ENCODE measurements at regions not wholly inside any gene's neighbourhood (a gene's known extent, or its start where the extent isn't known, plus 50 kb on each side); places are given as distances from the start of the nearest gene placed in this dataset.

GRCh38 chr3:116815831-116816588, 106.4 kb downstream of the TUSC7 start:
- Histone ChIP-seq H3K79me2 (ENCODE audit: control insufficient read depth, insufficient read depth, low read length) (no peaks in the 10 kb centered on the region), H4K5ac (ENCODE audit: low read length) (no peak overlapping the region), H3K23ac (ENCODE audit: low read length) (no peak overlapping the region), H3K4me2 (ENCODE audit: low read length) (no peak overlapping the region), H2AK5ac (ENCODE audit: low read length) (no peak overlapping the region), H3K27me3 (ENCODE audit: insufficient read depth, low read length, poor library complexity) (no peaks in the 10 kb centered on the region), H3K4ac (ENCODE audit: low read depth, low read length) (no peak overlapping the region), H2BK5ac (ENCODE audit: low read length) (no peak overlapping the region), H3K56ac (ENCODE audit: low read length) (no peak overlapping the region), H3K9ac (ENCODE audit: low read length) (no peak overlapping the region), H2BK15ac (replicated peaks; ENCODE audit: low read depth) (no peak overlapping the region), H2BK120ac (ENCODE audit: low read depth, low read length) (no peak overlapping the region), H4K8ac (ENCODE audit: low read depth, low read length) (no peak overlapping the region), H3K18ac (ENCODE audit: low read length) (no peak overlapping the region), H3K4me1 (ENCODE audit: control insufficient read depth, low read depth, low read length) (no peaks in the 10 kb centered on the region), H3K36me3 (ENCODE audit: control insufficient read depth, insufficient read depth, low read length) (no peaks in the 10 kb centered on the region), H3K4me3 (ENCODE audit: low read length) (no peak overlapping the region), H3K27ac (ENCODE audit: low read depth, low read length) (no peak overlapping the region), H3K79me1 (ENCODE audit: low read length) (no peaks in the 10 kb centered on the region)
- WGBS (ENCODE audit: extremely low coverage, insufficient coverage, low lambda C conversion rate) = no CpG with 5 or more reads among the region's 5 CpGs
- DNase-seq = no peak

- H3K27me3 ChIP-seq (ENCODE audit: insufficient read depth, low read length, poor library complexity) = no peaks in the 10 kb centered on the region
- H3K9ac ChIP-seq (ENCODE audit: low read length) = no peak overlapping the region
- H3K4ac ChIP-seq (ENCODE audit: low read depth, low read length) = no peak overlapping the region
- no peak overlapping the region for H2BK120ac ChIP-seq (ENCODE audit: low read depth, low read length)
- H2BK15ac ChIP-seq (replicated peaks; ENCODE audit: low read depth) = no peak overlapping the region
- WGBS (ENCODE audit: extremely low coverage, insufficient coverage, low lambda C conversion rate) = no CpG with 5 or more reads among the region's 1 CpG
- no peaks in the 10 kb centered on the region for H3K79me2 ChIP-seq (ENCODE audit: control insufficient read depth, insufficient read depth, low read length)
- no peaks in the 10 kb centered on the region for H3K4me1 ChIP-seq (ENCODE audit: control insufficient read depth, low read depth, low read length)
- H3K18ac ChIP-seq (ENCODE audit: low read length) = no peak overlapping the region
- no peaks in the 10 kb centered on the region for H3K36me3 ChIP-seq (ENCODE audit: control insufficient read depth, insufficient read depth, low read length)
- H4K5ac ChIP-seq (ENCODE audit: low read length) = no peak overlapping the region
- no peaks in the 10 kb centered on the region for H3K79me1 ChIP-seq (ENCODE audit: low read length)
- no peak overlapping the region for H3K4me2 ChIP-seq (ENCODE audit: low read length)
- no peak overlapping the region for H2BK5ac ChIP-seq (ENCODE audit: low read length)
- no peak overlapping the region for H4K8ac ChIP-seq (ENCODE audit: low read depth, low read length)
- H3K23ac ChIP-seq (ENCODE audit: low read length) = no peak overlapping the region
- no peak overlapping the region for H2AK5ac ChIP-seq (ENCODE audit: low read length)
- DNase-seq = no peak
- no peak overlapping the region for H3K56ac ChIP-seq (ENCODE audit: low read length)
- H3K4me3 ChIP-seq (ENCODE audit: low read length) = no peak overlapping the region
- H3K27ac ChIP-seq (ENCODE audit: low read depth, low read length) = no peak overlapping the region
Observed at GRCh38 chr3:116821371-116821770, 111.8 kb downstream of the TUSC7 start.

- WGBS (ENCODE audit: extremely low coverage, insufficient coverage, low lambda C conversion rate) = no CpG with 5 or more reads among the region's 1 CpG
- Histone ChIP-seq H3K56ac (ENCODE audit: low read length) (no peak overlapping the region), H3K4me1 (ENCODE audit: control insufficient read depth, low read depth, low read length) (no peaks in the 10 kb centered on the region), H3K4ac (ENCODE audit: low read depth, low read length) (no peak overlapping the region), H3K79me2 (ENCODE audit: control insufficient read depth, insufficient read depth, low read length) (no peaks in the 10 kb centered on the region), H3K18ac (ENCODE audit: low read length) (no peak overlapping the region), H4K5ac (ENCODE audit: low read length) (no peak overlapping the region), H3K27me3 (ENCODE audit: insufficient read depth, low read length, poor library complexity) (no peaks in the 10 kb centered on the region), H2AK5ac (ENCODE audit: low read length) (no peak overlapping the region), H3K36me3 (ENCODE audit: control insufficient read depth, insufficient read depth, low read length) (no peaks in the 10 kb centered on the region), H2BK120ac (ENCODE audit: low read depth, low read length) (no peak overlapping the region), H4K8ac (ENCODE audit: low read depth, low read length) (no peak overlapping the region), H3K79me1 (ENCODE audit: low read length) (no peaks in the 10 kb centered on the region), H3K9ac (ENCODE audit: low read length) (no peak overlapping the region), H3K4me3 (ENCODE audit: low read length) (no peak overlapping the region), H3K23ac (ENCODE audit: low read length) (no peak overlapping the region), H3K27ac (ENCODE audit: low read depth, low read length) (no peak overlapping the region), H2BK15ac (replicated peaks; ENCODE audit: low read depth) (no peak overlapping the region), H3K4me2 (ENCODE audit: low read length) (no peak overlapping the region), H2BK5ac (ENCODE audit: low read length) (no peak overlapping the region)
- DNase-seq = no peak
Observed at GRCh38 chr3:116824208-116824607, 114.6 kb downstream of the TUSC7 start.

GRCh38 chr3:116833202-116833601, 123.6 kb downstream of the TUSC7 start:
- Histone ChIP-seq H2BK120ac (ENCODE audit: low read depth, low read length) (no peak overlapping the region), H3K4ac (ENCODE audit: low read depth, low read length) (no peak overlapping the region), H3K4me1 (ENCODE audit: control insufficient read depth, low read depth, low read length) (peaks cover 1% of the 10 kb centered on the region), H3K36me3 (ENCODE audit: control insufficient read depth, insufficient read depth, low read length) (no peaks in the 10 kb centered on the region), H3K4me3 (ENCODE audit: low read length) (no peak overlapping the region), H2BK5ac (ENCODE audit: low read length) (no peak overlapping the region), H3K4me2 (ENCODE audit: low read length) (no peak overlapping the region), H3K79me2 (ENCODE audit: control insufficient read depth, insufficient read depth, low read length) (no peaks in the 10 kb centered on the region), H3K79me1 (ENCODE audit: low read length) (no peaks in the 10 kb centered on the region), H3K9ac (ENCODE audit: low read length) (no peak overlapping the region), H3K23ac (ENCODE audit: low read length) (no peak overlapping the region), H2BK15ac (replicated peaks; ENCODE audit: low read depth) (no peak overlapping the region), H3K18ac (ENCODE audit: low read length) (no peak overlapping the region), H2AK5ac (ENCODE audit: low read length) (no peak overlapping the region), H4K5ac (ENCODE audit: low read length) (no peak overlapping the region), H3K27ac (ENCODE audit: low read depth, low read length) (no peak overlapping the region), H4K8ac (ENCODE audit: low read depth, low read length) (no peak overlapping the region), H3K56ac (ENCODE audit: low read length) (no peak overlapping the region), H3K27me3 (ENCODE audit: insufficient read depth, low read length, poor library complexity) (no peaks in the 10 kb centered on the region)
- DNase-seq = no peak

GRCh38 chr3:116834816-116835215, 125.2 kb downstream of the TUSC7 start:
- Histone ChIP-seq H3K4me3 (ENCODE audit: low read length) (no peak overlapping the region), H3K27me3 (ENCODE audit: insufficient read depth, low read length, poor library complexity) (no peaks in the 10 kb centered on the region), H3K79me1 (ENCODE audit: low read length) (no peaks in the 10 kb centered on the region), H3K9ac (ENCODE audit: low read length) (no peak overlapping the region), H3K56ac (ENCODE audit: low read length) (no peak overlapping the region), H3K18ac (ENCODE audit: low read length) (no peak overlapping the region), H4K8ac (ENCODE audit: low read depth, low read length) (no peak overlapping the region), H2BK15ac (replicated peaks; ENCODE audit: low read depth) (no peak overlapping the region), H3K79me2 (ENCODE audit: control insufficient read depth, insufficient read depth, low read length) (no peaks in the 10 kb centered on the region), H3K27ac (ENCODE audit: low read depth, low read length) (no peak overlapping the region), H3K36me3 (ENCODE audit: control insufficient read depth, insufficient read depth, low read length) (no peaks in the 10 kb centered on the region), H2AK5ac (ENCODE audit: low read length) (no peak overlapping the region), H4K5ac (ENCODE audit: low read length) (no peak overlapping the region), H3K23ac (ENCODE audit: low read length) (no peak overlapping the region), H2BK120ac (ENCODE audit: low read depth, low read length) (no peak overlapping the region), H3K4me2 (ENCODE audit: low read length) (no peak overlapping the region), H3K4me1 (ENCODE audit: control insufficient read depth, low read depth, low read length) (peaks cover 1% of the 10 kb centered on the region), H3K4ac (ENCODE audit: low read depth, low read length) (no peak overlapping the region), H2BK5ac (ENCODE audit: low read length) (no peak overlapping the region)
- no peak for DNase-seq
- no CpG with 5 or more reads among the region's 1 CpG for WGBS (ENCODE audit: extremely low coverage, insufficient coverage, low lambda C conversion rate)

- H3K9ac ChIP-seq (ENCODE audit: low read length) = no peak overlapping the region
- H3K4me3 ChIP-seq (ENCODE audit: low read length) = no peak overlapping the region
- H2BK120ac ChIP-seq (ENCODE audit: low read depth, low read length) = no peak overlapping the region
- H4K5ac ChIP-seq (ENCODE audit: low read length) = no peak overlapping the region
- no CpG with 5 or more reads among the region's 1 CpG for WGBS (ENCODE audit: extremely low coverage, insufficient coverage, low lambda C conversion rate)
- H4K8ac ChIP-seq (ENCODE audit: low read depth, low read length) = no peak overlapping the region
- H3K27me3 ChIP-seq (ENCODE audit: insufficient read depth, low read length, poor library complexity) = no peaks in the 10 kb centered on the region
- H3K79me1 ChIP-seq (ENCODE audit: low read length) = no peaks in the 10 kb centered on the region
- H3K23ac ChIP-seq (ENCODE audit: low read length) = no peak overlapping the region
- H3K79me2 ChIP-seq (ENCODE audit: control insufficient read depth, insufficient read depth, low read length) = no peaks in the 10 kb centered on the region
- no peak overlapping the region for H3K18ac ChIP-seq (ENCODE audit: low read length)
- no peaks in the 10 kb centered on the region for H3K36me3 ChIP-seq (ENCODE audit: control insufficient read depth, insufficient read depth, low read length)
- H2BK5ac ChIP-seq (ENCODE audit: low read length) = no peak overlapping the region
- no peak overlapping the region for H3K56ac ChIP-seq (ENCODE audit: low read length)
- no peak overlapping the region for H2AK5ac ChIP-seq (ENCODE audit: low read length)
- H3K4me2 ChIP-seq (ENCODE audit: low read length) = no peak overlapping the region
- no peak overlapping the region for H2BK15ac ChIP-seq (replicated peaks; ENCODE audit: low read depth)
- H3K4ac ChIP-seq (ENCODE audit: low read depth, low read length) = no peak overlapping the region
- DNase-seq = no peak
- H3K27ac ChIP-seq (ENCODE audit: low read depth, low read length) = no peak overlapping the region
- H3K4me1 ChIP-seq (ENCODE audit: control insufficient read depth, low read depth, low read length) = peaks cover 1% of the 10 kb centered on the region
Observed at GRCh38 chr3:116835658-116836057, 126.1 kb downstream of the TUSC7 start.

All from mesendoderm (in vitro differentiated cells).